ENCODE measurements at regions not wholly inside any gene's neighbourhood (a gene's known extent, or its start where the extent isn't known, plus 50 kb on each side); places are given as distances from the start of the nearest gene placed in this dataset.

GRCh38 chr17:34840750-34841149 is 120.5 kb downstream of the CCT6B start:
- Histone ChIP-seq H3K4me3 (ENCODE audit: insufficient read depth, low read depth, low read length) (no peak overlapping the region), H4K20me1 (ENCODE audit: insufficient read depth, low read length) (no peaks in the 10 kb centered on the region), H3K4me1 (ENCODE audit: insufficient read depth, low read length) (no peaks in the 10 kb centered on the region), H3K27me3 (ENCODE audit: insufficient read depth, low read length) (no peaks in the 10 kb centered on the region), H3K4me2 (ENCODE audit: low read length) (no peak overlapping the region), H2AFZ (ENCODE audit: low read depth, low read length) (no peak overlapping the region), H3K27ac (ENCODE audit: low read depth, low read length) (no peak overlapping the region), H3K9ac (ENCODE audit: low read length) (no peak overlapping the region), H3K9me3 (ENCODE audit: insufficient read depth, low read depth, low read length) (no peaks in the 10 kb centered on the region), H3K79me2 (ENCODE audit: insufficient read depth, low read length) (no peaks in the 10 kb centered on the region), H3K36me3 (ENCODE audit: insufficient read depth, low read length) (no peaks in the 10 kb centered on the region)
- H3K4me1 Mint-ChIP-seq (ENCODE audit: low read depth, unreplicated experiment), result no peaks in the 10 kb centered on the region
- no peak overlapping the region for H3K27ac Mint-ChIP-seq (ENCODE audit: unreplicated experiment)
- TF ChIP-seq EZH2 (IDR thresholded peaks at IDR 0.05; ENCODE audit: insufficient read depth, low read length), result no peak
- TF ChIP-seq, protein P1, sequence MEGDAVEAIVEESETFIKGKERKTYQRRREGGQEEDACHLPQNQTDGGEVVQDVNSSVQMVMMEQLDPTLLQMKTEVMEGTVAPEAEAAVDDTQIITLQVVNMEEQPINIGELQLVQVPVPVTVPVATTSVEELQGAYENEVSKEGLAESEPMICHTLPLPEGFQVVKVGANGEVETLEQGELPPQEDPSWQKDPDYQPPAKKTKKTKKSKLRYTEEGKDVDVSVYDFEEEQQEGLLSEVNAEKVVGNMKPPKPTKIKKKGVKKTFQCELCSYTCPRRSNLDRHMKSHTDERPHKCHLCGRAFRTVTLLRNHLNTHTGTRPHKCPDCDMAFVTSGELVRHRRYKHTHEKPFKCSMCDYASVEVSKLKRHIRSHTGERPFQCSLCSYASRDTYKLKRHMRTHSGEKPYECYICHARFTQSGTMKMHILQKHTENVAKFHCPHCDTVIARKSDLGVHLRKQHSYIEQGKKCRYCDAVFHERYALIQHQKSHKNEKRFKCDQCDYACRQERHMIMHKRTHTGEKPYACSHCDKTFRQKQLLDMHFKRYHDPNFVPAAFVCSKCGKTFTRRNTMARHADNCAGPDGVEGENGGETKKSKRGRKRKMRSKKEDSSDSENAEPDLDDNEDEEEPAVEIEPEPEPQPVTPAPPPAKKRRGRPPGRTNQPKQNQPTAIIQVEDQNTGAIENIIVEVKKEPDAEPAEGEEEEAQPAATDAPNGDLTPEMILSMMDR (IDR thresholded peaks at IDR 0.05; ENCODE audit: insufficient read depth, low read depth, low read length), result no peak
- H3K4me3 Mint-ChIP-seq (ENCODE audit: unreplicated experiment), result no peak overlapping the region
- no peaks in the 10 kb centered on the region for H3K9me3 Mint-ChIP-seq (ENCODE audit: unreplicated experiment)
- FAIRE-seq (no peak), DNase-seq (ENCODE audit: low read depth) (no peak)
- H3K36me3 Mint-ChIP-seq (ENCODE audit: low read depth, unreplicated experiment), result no peaks in the 10 kb centered on the region
- H3K27me3 Mint-ChIP-seq (ENCODE audit: low read depth, unreplicated experiment), result peaks cover 18% of the 10 kb centered on the region

GRCh38 chr17:34837876-34838478 is 123.3 kb downstream of the CCT6B start:
- no peaks in the 10 kb centered on the region for H3K79me2 ChIP-seq (ENCODE audit: insufficient read depth, low read length)
- H3K4me1 Mint-ChIP-seq (ENCODE audit: low read depth, unreplicated experiment), result no peaks in the 10 kb centered on the region
- H3K27me3 Mint-ChIP-seq (ENCODE audit: low read depth, unreplicated experiment), result peaks cover 29% of the 10 kb centered on the region
- no peaks in the 10 kb centered on the region for H3K36me3 ChIP-seq (ENCODE audit: insufficient read depth, low read length)
- H3K27me3 ChIP-seq (ENCODE audit: insufficient read depth, low read length), result no peaks in the 10 kb centered on the region
- TF ChIP-seq, protein P1 (IDR thresholded peaks at IDR 0.05; ENCODE audit: insufficient read depth, low read depth, low read length), result no peak
- TF ChIP-seq EZH2 (IDR thresholded peaks at IDR 0.05; ENCODE audit: insufficient read depth, low read length), result no peak
- no peaks in the 10 kb centered on the region for H3K4me1 ChIP-seq (ENCODE audit: insufficient read depth, low read length)
- FAIRE-seq, result no peak
- H3K36me3 Mint-ChIP-seq (ENCODE audit: low read depth, unreplicated experiment), result no peaks in the 10 kb centered on the region
- no peak overlapping the region for H3K27ac Mint-ChIP-seq (ENCODE audit: unreplicated experiment)
- no peak overlapping the region for H3K9ac ChIP-seq (ENCODE audit: low read length)
- H3K27ac ChIP-seq (ENCODE audit: low read depth, low read length), result no peak overlapping the region
- H2AFZ ChIP-seq (ENCODE audit: low read depth, low read length), result no peak overlapping the region
- no peaks in the 10 kb centered on the region for H4K20me1 ChIP-seq (ENCODE audit: insufficient read depth, low read length)
- DNase-seq (ENCODE audit: low read depth), result no peak
- no peak overlapping the region for H3K4me3 Mint-ChIP-seq (ENCODE audit: unreplicated experiment)
- H3K9me3 Mint-ChIP-seq (ENCODE audit: unreplicated experiment), result no peaks in the 10 kb centered on the region
- H3K4me2 ChIP-seq (ENCODE audit: low read length), result no peak overlapping the region
- H3K4me3 ChIP-seq (ENCODE audit: insufficient read depth, low read depth, low read length), result no peak overlapping the region
- no peaks in the 10 kb centered on the region for H3K9me3 ChIP-seq (ENCODE audit: insufficient read depth, low read depth, low read length)

DNA sequence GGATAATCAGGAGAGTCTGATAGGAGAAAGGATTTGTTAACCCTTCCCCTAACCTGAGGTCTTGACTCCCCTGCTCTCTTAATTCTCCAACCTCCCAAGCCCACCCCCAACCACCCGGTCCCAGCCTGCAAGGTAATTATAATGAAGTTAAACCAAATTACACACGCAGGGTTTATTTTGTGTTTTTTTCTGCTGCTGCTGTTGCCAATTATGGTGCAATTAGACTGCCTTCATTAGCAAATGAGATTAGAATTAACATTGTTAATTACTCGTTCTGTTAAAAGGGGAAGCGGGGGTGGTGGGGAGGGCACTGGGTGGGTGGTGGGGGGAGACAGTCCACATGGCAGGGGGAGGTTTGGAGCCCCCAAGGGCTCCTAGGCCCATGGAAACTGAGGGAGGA is 128.9 kb downstream of the CCT6B start:
- H3K36me3 ChIP-seq (ENCODE audit: insufficient read depth, low read length), result no peaks in the 10 kb centered on the region
- H3K79me2 ChIP-seq (ENCODE audit: insufficient read depth, low read length), result no peaks in the 10 kb centered on the region

More for the DNA sequence above, 128.9 kb downstream of the CCT6B start:
- H3K27ac ChIP-seq (ENCODE audit: low read depth, low read length), result no peak overlapping the region
- H3K4me3 ChIP-seq (ENCODE audit: insufficient read depth, low read depth, low read length), result no peak overlapping the region
- Mint-ChIP-seq H3K27me3 (ENCODE audit: low read depth, unreplicated experiment) (peaks cover 49% of the 10 kb centered on the region), H3K4me3 (ENCODE audit: unreplicated experiment) (no peak overlapping the region), H3K9me3 (ENCODE audit: unreplicated experiment) (no peaks in the 10 kb centered on the region), H3K27ac (ENCODE audit: unreplicated experiment) (no peak overlapping the region), H3K36me3 (ENCODE audit: low read depth, unreplicated experiment) (no peaks in the 10 kb centered on the region), H3K4me1 (ENCODE audit: low read depth, unreplicated experiment) (no peaks in the 10 kb centered on the region)
- no peak overlapping the region for H2AFZ ChIP-seq (ENCODE audit: low read depth, low read length)
- H3K4me2 ChIP-seq (ENCODE audit: low read length), result no peak overlapping the region
- H3K4me1 ChIP-seq (ENCODE audit: insufficient read depth, low read length), result no peaks in the 10 kb centered on the region
- no peak overlapping the region for H3K9ac ChIP-seq (ENCODE audit: low read length)
- H3K9me3 ChIP-seq (ENCODE audit: insufficient read depth, low read depth, low read length), result no peaks in the 10 kb centered on the region
- FAIRE-seq (no peak), DNase-seq (ENCODE audit: low read depth) (no peak)
- no peaks in the 10 kb centered on the region for H3K27me3 ChIP-seq (ENCODE audit: insufficient read depth, low read length)
- no peaks in the 10 kb centered on the region for H4K20me1 ChIP-seq (ENCODE audit: insufficient read depth, low read length)
- TF ChIP-seq EZH2 (IDR thresholded peaks at IDR 0.05; ENCODE audit: insufficient read depth, low read length), result no peak
- TF ChIP-seq, protein P1 (IDR thresholded peaks at IDR 0.05; ENCODE audit: insufficient read depth, low read depth, low read length), result no peak
